GM21737 (cell line): ENCODE measurements at regions not wholly inside any gene's neighbourhood (a gene's known extent, or its start where the extent isn't known, plus 50 kb on each side); places are given as distances from the start of the nearest gene placed in this dataset.
"Not testable (repeated sequence)": the region's sequence is repeated elsewhere in the genome, so short reads cannot be mapped to it uniquely, and the experiment has no call there.

Experiments used
- ATAC-seq: cut with Tn5 transposase; IDR thresholded peaks from one replicate; pipeline ENCODE4 v1.9.1; 2021; ENCODE audit warnings: mild to moderate bottlenecking, moderate library complexity; ENCODE audit not compliant: unreplicated experiment

DNA sequence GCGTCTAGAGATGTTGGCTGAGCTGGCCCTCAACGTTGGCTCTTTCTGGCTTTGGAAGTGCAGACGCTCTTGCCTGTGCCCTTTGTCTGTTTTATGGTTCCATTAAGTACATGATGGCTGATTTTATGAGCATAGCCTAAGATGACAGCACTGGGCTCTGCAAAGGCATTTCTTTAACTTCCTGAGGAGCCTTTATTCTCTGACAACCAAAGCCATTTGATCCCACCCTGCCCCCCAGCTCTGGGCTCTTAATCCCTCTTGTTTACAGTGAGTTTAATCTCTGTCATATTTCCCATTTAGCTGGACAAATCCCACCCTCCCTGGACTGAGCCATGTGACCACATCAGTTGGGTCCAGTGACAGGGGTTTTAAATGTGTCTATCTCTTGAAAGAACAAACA, 195.9 kb downstream of the ACKR3 start:
- ATAC-seq, result no peak

DNA sequence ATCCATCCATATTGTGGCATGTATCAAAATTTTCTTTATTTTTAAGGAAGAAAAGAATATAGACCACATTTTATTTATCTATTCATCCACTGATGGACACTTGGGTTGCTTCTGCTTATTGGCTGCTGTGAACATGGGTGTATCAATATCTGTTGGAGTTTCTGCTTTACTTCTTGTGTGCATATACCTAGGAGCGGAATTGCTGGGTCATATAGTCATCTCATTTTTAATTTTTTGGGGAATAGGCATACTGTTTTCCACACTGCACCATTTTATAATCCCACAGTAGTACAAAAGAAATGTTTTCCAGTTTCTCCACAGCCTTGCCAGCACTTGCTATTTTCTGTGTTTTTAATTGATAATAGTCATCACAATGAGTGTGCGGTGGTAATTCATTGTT, 197.2 kb downstream of the ACKR3 start:
- no peak for ATAC-seq

DNA sequence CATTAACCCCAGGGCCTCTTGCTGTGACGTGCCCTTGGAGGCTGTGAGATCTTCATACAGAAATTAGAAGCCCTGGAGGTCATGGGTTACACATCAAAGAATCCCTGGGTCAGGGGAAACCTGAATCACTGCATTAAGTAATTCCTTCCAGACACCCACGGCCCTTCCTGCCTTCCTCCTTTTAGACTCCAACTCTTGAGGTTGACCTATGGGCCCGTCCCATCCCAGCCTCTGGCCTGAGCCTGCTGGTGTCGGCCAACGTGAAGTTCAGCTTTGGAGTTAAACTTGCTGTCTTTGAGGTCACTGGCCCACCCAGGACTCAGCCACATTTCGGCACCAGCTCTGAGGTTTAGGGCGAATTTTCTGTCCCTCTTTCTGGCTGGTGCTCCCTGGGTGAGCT, 198.3 kb downstream of the ACKR3 start:
- no peak for ATAC-seq

DNA sequence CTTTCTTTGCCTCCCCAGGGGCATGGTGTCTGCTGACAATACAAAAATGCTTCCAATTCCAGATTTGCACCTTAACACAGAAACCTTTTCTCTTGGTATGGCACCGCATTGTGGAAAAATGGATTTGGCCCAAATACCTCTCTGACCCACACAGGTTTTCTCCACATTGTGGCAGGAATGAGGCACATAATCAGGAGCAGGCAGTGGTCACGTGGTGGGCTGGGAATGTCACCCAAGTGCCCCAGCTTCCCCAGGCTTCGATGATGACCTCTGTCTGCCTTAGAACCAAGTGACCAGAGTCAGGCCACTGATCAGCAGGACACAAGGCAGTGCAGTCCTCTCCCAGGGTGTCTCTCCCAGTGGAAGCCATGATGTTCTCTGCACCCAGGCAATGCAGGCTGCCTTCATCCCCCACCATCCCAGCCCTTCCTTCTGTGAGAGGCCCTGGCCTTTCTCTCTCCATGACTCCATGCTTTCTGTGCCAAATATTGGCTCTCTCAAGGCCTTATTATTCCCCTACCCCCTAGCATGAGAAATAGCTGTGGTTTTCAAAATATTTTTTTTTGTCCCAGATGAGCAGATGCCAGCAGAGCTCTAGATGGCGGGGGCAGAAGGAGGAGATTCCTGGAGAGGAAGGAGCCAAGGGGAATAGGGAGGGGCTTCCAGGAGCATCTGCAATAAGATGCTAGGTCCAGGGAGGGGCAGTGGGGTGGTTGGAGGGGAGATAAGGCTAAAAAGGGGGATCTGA, 198.9 kb downstream of the ACKR3 start:
- no peak for ATAC-seq

DNA sequence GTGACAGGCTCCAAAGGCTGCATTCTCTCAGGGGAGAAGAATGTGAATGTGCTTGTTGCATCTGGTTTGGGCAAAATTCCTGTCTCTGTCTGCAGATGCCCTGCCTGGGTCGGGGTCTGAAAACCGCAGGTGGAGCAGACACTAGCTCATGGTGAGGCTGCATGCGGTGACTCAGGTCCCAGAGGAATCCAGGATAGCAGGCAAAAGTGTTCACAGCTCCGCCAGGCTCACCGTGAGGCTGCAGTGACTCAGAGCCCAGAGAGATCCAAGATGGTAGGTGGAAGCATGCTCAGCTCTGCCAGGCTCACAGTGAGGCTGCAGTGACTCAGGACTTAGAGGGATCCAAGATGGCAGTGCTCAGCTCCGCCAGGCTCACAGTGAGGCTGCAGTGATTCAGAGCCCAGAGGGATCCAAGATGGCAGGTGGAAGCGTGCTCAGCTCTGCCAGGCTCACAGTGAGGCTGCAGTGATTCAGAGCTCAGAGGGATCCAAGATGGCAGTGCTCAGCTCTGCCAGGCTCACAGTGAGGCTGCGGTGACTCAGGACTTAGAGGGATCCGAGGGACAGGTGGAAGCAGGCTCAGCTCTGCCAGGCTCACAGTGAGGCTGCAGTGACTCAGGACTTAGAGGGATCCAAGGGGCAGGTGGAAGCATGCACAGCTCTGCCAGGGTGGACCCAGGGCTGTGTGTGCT, 200.5 kb downstream of the ACKR3 start:
- no peak for ATAC-seq

DNA sequence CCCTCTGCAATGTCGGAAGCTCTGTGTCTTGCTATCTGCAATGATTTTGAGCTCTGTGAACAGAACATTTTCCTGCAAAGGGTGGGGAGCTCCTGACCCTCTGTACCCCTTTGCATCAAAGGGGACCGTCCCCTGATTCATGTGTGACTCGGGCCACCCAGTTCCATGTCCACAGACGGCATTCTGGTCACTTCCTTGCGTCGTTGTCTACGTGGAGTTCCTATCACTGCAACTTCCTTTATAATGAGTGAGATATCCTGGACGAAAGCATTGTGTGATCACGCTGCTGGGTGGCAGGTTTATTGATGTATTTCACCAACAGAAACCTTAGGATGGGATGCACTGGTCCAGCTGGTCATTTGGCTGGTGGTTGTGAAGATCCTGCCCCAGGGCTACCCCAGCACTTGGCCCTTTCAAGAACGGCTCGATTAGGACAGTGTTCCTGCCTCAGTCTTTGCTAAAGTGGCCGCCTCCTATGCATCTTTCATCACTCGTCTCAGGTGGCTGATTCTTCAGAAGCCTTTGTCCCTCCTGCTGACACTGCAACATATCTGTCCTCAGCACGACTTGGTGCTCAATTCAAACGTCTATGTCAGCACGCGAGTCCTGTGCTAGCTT, 202.7 kb downstream of the ACKR3 start:
- no peak for ATAC-seq

DNA sequence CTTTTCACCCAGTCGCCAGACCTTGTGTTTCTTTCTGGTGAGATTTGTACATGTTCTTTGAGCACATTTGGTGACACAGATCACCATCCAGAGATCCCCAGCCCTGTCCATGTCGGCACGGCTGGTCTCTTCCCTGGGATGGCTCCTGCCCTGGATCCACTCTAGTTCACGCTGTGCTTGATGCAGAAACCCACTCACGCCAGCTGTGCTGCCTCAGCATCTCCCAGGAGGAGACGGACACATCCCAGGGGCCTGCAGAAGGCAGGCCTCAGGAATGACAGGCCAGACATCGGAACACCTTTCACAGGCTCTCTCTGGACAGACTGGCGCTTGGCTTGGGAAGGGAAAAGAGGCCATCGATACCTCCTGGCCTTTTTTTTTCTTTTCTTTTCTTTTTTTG, 203.6 kb downstream of the ACKR3 start:
- ATAC-seq, result no peak

DNA sequence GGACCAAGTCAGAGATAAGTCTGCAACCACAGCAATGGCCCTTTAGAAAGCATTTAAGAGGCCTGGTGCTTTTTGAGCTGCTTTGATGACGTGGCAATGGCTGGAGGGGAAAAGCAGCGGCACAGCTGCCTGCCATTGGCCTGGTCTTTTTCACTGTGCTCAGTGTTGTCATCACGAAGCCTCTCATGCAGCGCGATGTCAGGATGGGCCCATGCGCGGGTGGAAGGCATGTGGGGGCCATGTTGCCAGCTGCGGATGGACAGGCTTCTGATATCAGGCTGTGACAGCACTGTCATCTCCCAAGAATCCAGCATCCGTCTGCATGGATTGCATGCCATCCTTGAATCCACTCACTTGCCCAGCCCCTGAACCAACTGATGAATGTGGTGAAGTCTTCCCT, 204.5 kb downstream of the ACKR3 start:
- ATAC-seq, result no peak

DNA sequence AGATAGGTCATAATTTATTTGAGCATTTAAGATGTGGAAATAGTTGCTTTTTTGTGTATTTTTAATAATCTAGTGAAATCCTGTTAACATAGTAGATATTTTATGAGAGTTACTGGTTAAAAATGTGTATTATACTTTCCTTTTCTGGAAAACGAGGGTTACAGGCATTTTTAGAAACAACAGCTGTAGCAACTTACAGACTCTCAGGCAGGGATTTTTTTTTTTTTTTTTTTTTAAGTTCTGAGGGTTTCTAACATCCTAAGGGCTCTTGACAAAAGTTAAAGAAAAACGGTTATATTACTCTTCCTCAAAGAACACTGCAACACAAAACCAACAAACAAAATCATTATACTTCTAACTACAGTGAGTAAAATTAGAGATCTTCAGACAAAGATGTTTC, 205.9 kb downstream of the ACKR3 start:
- ATAC-seq, result no peak

DNA sequence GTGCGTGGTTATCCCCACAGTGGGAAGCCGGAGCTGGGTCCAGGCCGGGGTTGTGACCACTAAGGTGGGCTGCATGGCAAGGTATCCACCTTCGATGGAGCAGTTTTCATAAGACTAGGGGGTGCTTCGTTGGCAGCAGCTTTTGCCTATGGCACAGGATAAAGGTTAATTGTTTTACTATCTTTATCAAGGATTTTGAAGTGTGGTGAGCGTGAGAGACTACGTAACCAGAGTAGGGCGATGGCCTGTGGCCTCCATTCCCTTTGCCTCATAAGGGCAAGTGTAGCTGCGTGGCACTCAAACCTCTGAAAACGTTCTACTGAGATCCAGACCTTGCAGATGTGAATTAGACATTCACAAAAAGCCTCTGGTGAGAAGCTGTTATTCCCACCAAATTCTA, 206.6 kb downstream of the ACKR3 start:
- no peak for ATAC-seq

DNA sequence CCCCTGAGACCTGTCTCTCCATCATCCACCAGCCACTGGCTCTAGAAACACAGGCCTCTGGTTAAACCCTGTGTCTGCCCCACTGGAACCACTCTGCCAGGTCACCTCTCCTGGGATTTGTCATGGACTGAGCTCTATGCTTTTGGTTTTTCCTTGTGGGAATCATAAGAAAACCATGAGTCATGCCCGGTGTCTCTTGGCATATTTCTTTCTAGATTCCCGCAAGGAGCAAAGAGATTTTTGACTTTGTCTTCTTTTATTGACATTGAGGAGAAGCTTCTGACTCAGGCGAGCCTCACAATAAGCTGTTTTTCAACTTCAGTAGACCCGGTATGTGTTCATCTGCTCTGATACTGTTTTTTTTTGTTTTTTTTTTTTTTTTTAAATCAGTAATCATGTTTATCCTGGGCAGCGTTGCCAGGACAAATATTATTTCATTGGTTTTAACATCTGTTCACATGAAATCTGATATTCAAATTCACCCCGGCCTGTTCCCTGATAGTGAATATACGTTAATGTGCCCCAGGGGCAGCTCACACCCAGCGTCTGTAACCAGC, 207.1 kb downstream of the ACKR3 start:
- no peak for ATAC-seq

DNA sequence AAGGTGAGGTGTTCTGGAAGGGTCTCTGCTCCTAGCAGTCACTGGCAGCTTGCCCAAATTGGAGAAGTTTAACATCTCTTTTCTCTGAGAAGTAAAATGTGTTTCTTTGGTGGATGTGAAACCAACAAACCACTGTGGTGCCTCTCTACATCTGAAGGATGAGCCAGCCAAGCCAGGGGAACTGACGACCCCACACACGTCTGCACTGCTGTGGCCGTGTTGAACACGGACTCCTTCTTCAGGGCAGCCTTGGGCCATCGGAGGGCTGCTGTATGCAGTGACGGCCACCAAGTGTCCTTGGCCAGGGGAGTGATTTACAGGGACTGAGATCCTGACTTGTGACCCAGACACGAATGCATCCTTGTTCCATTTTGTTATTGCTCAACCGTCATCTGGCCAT, 207.8 kb downstream of the ACKR3 start:
- ATAC-seq, result no peak

DNA sequence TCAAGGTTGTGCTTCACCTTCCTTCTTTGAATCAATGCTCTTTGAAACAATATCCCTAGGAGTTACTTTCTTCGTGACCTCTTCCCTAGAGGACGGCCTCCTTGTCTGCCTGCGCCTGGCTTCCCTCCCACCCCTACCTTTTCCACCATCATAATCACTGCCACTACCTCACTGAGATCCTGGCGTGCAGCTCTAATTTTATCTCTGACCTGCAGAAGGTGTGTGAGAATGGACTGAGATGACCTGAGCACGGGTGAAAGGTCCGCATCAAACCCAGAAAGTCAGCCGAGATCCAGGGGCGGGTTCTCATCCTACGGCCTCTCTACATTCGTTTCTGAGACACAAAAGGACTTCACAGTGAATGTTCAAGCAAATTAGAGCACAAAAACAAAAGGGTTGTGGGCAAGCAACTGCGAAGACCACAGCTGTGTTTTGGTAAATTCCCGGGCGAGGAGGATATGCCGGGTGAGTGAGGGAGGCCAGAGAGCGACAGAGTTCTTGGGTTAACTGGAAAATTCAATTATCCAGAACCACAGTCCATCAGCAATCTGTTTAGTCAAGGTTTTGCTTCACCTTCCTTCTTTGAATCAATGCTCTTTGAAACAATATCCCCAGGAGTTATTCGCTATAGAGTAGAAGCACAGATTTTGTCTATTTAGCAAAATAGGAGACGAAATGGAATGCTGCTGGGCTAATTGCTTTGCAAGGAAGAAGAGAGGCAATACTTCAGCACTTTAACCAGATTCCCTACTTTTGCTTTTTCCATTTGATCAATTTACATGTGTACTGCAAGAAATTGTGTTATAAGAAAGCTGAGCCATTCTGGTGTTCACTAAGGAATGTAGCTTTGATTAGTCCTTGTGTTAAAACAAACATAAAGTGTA, 212.6 kb downstream of the ACKR3 start:
- no peak for ATAC-seq

DNA sequence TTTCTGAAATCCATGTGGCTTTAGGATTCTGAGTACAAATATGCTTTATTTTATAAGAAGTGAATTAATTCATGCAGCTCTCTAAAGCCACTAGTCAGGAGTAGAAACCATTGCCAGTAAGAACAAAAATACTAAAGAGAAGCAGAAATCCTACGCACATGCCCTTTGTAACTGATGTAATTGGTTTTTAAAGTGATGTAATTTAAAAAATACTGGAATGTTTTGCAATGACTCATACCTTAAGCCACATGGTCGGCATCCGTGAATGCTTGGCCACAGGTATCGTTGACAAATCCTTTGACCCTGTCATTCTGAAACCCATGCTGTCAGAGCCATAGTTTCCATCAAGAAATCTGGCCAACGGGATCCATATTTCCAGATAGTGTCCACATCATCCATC, 213.3 kb downstream of the ACKR3 start:
- ATAC-seq, result no peak

DNA sequence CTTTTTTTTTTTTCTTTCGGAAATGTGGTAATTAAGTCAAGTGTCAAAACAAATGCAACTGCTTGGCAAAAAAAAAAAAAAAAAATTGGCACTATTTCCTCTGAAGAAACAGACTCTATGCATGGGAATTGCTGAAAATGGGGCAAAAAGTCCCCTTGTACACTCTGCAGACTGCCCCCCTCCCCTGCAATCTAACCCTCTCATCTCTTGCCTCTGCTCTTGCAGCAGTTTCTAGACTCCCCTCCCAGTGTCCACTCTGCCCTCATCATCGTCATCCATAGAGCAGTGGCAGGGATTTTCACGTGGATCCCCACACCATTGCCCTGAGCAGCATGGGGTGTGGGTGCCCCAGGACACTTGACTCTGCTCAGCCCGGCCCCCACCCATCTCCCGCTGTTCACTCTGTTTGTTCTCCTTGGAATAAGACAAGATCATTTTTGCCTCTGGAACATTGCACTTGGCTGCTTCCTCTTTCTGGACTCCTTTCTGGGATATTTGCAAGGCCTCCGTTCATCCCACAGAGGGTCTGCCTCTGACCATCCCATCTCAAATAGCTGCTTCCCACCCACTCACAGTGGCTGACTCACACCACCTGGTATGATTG, 213.9 kb downstream of the ACKR3 start:
- no peak for ATAC-seq

DNA sequence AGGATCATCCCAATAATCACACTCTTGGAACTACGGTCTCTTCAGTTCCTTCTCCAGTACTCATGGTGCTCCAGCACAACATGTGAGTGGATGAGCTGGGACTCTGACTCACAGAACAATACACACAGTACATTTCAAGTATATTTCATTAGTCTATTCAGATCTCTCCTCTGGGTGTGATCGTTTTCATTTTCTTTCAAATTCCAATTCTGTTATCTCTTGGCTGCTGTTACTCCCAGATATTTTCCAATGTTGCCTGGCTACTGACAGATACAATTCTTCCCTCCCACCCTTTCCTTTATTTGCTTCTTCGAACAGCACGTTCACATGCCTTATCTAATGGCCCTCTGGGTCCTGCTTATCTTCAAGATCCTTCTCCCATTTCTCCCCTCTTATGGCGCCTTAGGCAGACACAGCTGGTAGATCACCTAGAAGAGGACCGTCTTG, 216.0 kb downstream of the ACKR3 start:
- ATAC-seq, result no peak

DNA sequence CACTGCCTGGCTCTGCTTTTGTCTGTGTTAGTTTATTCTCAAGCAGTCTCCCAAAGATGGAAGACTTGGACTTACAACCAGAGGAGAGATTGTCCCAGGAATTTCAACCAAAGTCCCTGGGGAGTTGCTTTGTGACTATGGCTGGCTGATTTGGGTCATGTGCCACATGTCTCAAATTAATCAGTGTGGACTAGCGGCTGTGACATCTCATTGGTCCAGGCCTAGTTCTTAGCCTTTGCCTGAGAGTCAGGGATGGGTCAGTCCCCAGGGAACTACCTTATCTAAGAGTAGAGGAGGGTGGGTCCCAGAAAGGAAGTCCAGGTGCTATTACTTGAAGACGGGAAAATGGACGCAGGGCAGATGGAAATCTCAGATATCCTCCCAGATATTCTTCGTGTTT, 217.1 kb downstream of the ACKR3 start:
- no peak for ATAC-seq

DNA sequence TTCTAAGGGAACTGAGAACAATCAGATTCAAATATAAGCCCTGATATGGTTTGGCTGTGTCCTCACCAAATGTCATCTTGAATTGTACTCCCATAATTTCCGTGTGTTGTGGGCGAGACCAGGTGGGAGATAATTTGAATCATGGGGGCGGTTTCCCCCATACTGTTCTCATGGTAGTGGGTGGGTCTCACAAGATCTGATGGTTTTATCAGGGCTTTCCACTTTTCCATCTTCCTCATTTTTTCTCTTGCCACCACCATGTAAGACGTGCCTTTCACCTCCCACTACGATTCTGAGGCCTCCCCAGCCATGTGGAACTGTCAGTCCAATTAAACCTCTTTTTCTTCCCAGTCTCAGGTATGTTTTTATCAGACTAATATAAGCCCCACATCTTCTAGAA, 217.8 kb downstream of the ACKR3 start:
- ATAC-seq, result not testable (repeated sequence)

DNA sequence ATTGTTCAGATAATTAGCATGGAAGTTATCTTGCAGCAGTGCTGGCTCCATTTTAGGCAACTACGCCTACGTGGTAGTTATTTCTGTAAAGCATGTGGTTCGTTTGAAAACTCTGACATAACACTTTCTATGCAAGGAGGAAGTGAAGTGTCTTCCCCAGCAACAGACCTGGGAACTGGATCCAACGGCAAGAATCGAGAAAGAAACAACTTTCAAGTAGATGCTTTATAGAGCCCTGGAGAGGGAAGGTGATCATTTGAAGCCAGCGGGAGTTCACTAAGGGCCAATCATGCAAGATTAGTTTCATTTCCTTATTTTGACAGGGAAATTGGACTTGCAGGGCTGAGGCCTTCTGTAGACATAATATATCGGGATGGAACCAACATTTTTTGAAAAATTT, 218.3 kb downstream of the ACKR3 start:
- no peak for ATAC-seq

DNA sequence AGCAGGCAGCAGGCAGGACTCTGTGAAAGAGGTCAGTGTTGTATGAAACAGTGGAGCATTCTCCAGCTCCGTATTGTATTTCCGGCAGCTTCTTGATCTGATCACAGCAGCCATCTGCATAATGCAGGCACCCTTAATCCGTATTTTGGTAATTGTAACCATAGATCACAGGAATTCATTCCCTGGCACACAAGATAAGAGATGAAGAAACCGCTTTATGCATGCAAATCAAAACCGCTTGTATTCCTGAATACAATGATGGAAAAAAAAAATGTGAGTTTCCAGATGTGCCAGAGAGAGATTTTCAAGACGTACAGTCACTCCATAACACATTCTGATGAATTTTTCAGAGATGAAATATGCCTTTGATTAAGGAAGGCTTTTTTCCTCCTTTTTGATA, 221.3 kb downstream of the ACKR3 start:
- ATAC-seq, result no peak
